NB4 (cell line): ENCODE measurements at regions not wholly inside any gene's neighbourhood (a gene's known extent, or its start where the extent isn't known, plus 50 kb on each side); places are given as distances from the start of the nearest gene placed in this dataset.

Experiments used
- DNase-seq: peaks from one replicate; pipeline ENCODE4 v3.0.0; 2010; ENCODE audit warnings: low read depth
- H3K4me3 ChIP-seq: one replicate; pipeline ENCODE4 v1.5.1; 2011; ENCODE audit warnings: mild to moderate bottlenecking, low read depth, low read length, moderate library complexity
- CTCF ChIP-seq: IDR thresholded peaks from one replicate; pipeline ENCODE4 v1.5.1; 2012; ENCODE audit warnings: low read depth, low read length
- MAX ChIP-seq: IDR thresholded peaks from 2 replicates; pipeline ENCODE4 v1.6.1; 2011; ENCODE audit warnings: low read depth, low read length
- MYC ChIP-seq: IDR thresholded peaks from 2 replicates; pipeline ENCODE4 v1.6.1; 2011; ENCODE audit warnings: low read depth, low read length
- POLR2A ChIP-seq: IDR thresholded peaks from 2 replicates; pipeline ENCODE4 v1.6.1; 2011; ENCODE audit warnings: mild to moderate bottlenecking; ENCODE audit not compliant: insufficient read length; ENCODE audit errors: extremely low read depth

GRCh38 chr12:28967426-28967825 lies 181.7 kb upstream of the FAR2 start:
- TF ChIP-seq MAX (no peak), MYC (no peak), POLR2A (no peak), CTCF (no peak)
- DNase-seq = no peak

GRCh38 chr12:28973491-28973890 lies 175.6 kb upstream of the FAR2 start:
- no peak overlapping the region for H3K4me3 ChIP-seq
- TF ChIP-seq MYC (no peak), MAX (no peak), CTCF (no peak), POLR2A (no peak)
- DNase-seq = no peak

More at GRCh38 chr12:28967426-28967825, 181.7 kb upstream of the FAR2 start:
- H3K4me3 ChIP-seq = no peak overlapping the region

- DNase-seq = no peak
- no peak for TF ChIP-seq POLR2A
- no peak for TF ChIP-seq MAX
- no peak for TF ChIP-seq CTCF
- no peak for TF ChIP-seq MYC
- H3K4me3 ChIP-seq = no peak overlapping the region
These were observed 174.9 kb upstream of the FAR2 start for GRCh38 chr12:28974166-28974565.

GRCh38 chr12:28974883-28975282 lies 174.2 kb upstream of the FAR2 start:
- DNase-seq = no peak
- TF ChIP-seq POLR2A (no peak), MAX (no peak), MYC (no peak), CTCF (no peak)
- no peak overlapping the region for H3K4me3 ChIP-seq

- no peak for DNase-seq
- H3K4me3 ChIP-seq = no peak overlapping the region
- no peak for TF ChIP-seq POLR2A
- no peak for TF ChIP-seq MAX
- TF ChIP-seq CTCF = no peak
- no peak for TF ChIP-seq MYC
These were observed 173.3 kb upstream of the FAR2 start for GRCh38 chr12:28975564-28976340.
